ENCODE measurements at regions not wholly inside any gene's neighbourhood (a gene's known extent, or its start where the extent isn't known, plus 50 kb on each side); places are given as distances from the start of the nearest gene placed in this dataset.
A peak's percentile ranks its signal among the peaks of the same experiment; 100 is the strongest.

GRCh38 chr6:142602972-142603371 lies 301.2 kb downstream of the ADGRG6 start (continued):
- TF ChIP-seq REST (IDR thresholded peaks at IDR 0.05; ENCODE audit: unreplicated experiment), result no peak

GRCh38 chr6:142605922-142606485 lies 304.2 kb downstream of the ADGRG6 start:
- H3K4me1 Mint-ChIP-seq, result peaks cover 9% of the 10 kb centered on the region; the same call in 2 of the 3 replicates
- no peaks in the 10 kb centered on the region for H3K27me3 Mint-ChIP-seq (ENCODE audit: insufficient read depth, low read depth, poor library complexity)
- no peaks in the 10 kb centered on the region for H3K79me2 ChIP-seq (replicated peaks; ENCODE audit: insufficient read depth)
- no peak overlapping the region for H3K27ac ChIP-seq (ENCODE audit: low read depth)
- no peaks in the 10 kb centered on the region for H3K27me3 ChIP-seq (ENCODE audit: insufficient read depth)
- H3K4me3 ChIP-seq, result no peak overlapping the region
- peaks cover 6% of the 10 kb centered on the region; the same call in 1 of the 2 replicates for H3K4me1 ChIP-seq (ENCODE audit: insufficient read depth)
- DNase-seq (ENCODE audit: low spot score) (no peak), ATAC-seq (no peak)
- peaks cover 6% of the 10 kb centered on the region; the same call in 1 of the 3 replicates for H3K9me3 Mint-ChIP-seq
- no peaks in the 10 kb centered on the region for H3F3A ChIP-seq (replicated peaks; ENCODE audit: low read depth)
- no peaks in the 10 kb centered on the region for H3K36me3 ChIP-seq (ENCODE audit: insufficient read depth)
- peak overlapping the region; percentile 33 for H2AFZ ChIP-seq
- no peak overlapping the region for H3K4me2 ChIP-seq
- no peak overlapping the region for H3K4me3 Mint-ChIP-seq
- H3K9me2 ChIP-seq (ENCODE audit: insufficient read depth), result 0 out of 2 replicates have a peak, but pooled peaks cover 1% of the 10 kb centered on the region
- no peaks in the 10 kb centered on the region for H4K20me1 ChIP-seq (replicated peaks; ENCODE audit: insufficient read depth)
- no peak overlapping the region for H3K27ac Mint-ChIP-seq
- H3K36me3 Mint-ChIP-seq (ENCODE audit: low read depth), result no peaks in the 10 kb centered on the region
- no peak for TF ChIP-seq ZNF331 (CRISPR knock-in tag; IDR thresholded peaks at IDR 0.05; ENCODE audit: low read depth)
- TF ChIP-seq JUNB (IDR thresholded peaks at IDR 0.05; ENCODE audit: unreplicated experiment), result no peak
- TF ChIP-seq NANOG (IDR thresholded peaks at IDR 0.05; ENCODE audit: borderline replicate concordance), result no peak
- no peak for TF ChIP-seq EZH2 (IDR thresholded peaks at IDR 0.05; ENCODE audit: low read depth, unreplicated experiment)
- TF ChIP-seq CTCF (conservative IDR thresholded peaks at IDR 0.05; ENCODE audit: low read depth in 2 of 2), result no peak
- no peak for TF ChIP-seq POLR2AphosphoS5 (IDR thresholded peaks at IDR 0.05; ENCODE audit: low read depth)
- TF ChIP-seq ZNF462 (CRISPR knock-in tag; IDR thresholded peaks at IDR 0.05), result no peak
- TF ChIP-seq REST (IDR thresholded peaks at IDR 0.05; ENCODE audit: unreplicated experiment), result no peak
- no peak for TF ChIP-seq STAT1 (IDR thresholded peaks at IDR 0.05; ENCODE audit: unreplicated experiment)
